Left ventricle myocardium inferior (tissue), 1 donor: ENCODE measurements at regions not wholly inside any gene's neighbourhood (a gene's known extent, or its start where the extent isn't known, plus 50 kb on each side); places are given as distances from the start of the nearest gene placed in this dataset.
A peak's percentile ranks its signal among the peaks of the same experiment; 100 is the strongest.

Source experiments
- DNase-seq: peaks from one replicate; pipeline ENCODE4 v3.0.0-alpha.2; 2020
- H3K27ac ChIP-seq: fragments of 200-600 bp; replicated peaks from 2 replicates; pipeline ENCODE4 v1.8.0; 2021
- H3K27me3 ChIP-seq: fragments of 200-600 bp; 2 replicates; pipeline ENCODE4 v1.8.0; 2021; ENCODE audit warnings: low read depth
- H3K36me3 ChIP-seq: fragments of 200-600 bp; 2 replicates; pipeline ENCODE4 v1.8.0; 2021
- H3K4me1 ChIP-seq: fragments of 200-600 bp; 2 replicates; pipeline ENCODE4 v1.8.0; 2021
- H3K4me3 ChIP-seq: fragments of 200-600 bp; 2 replicates; pipeline ENCODE4 v1.8.0; 2021; ENCODE audit warnings: mild to moderate bottlenecking, moderate library complexity
- H3K9me3 ChIP-seq: fragments of 200-600 bp; replicated peaks from 2 replicates; pipeline ENCODE4 v1.8.0; 2021
- CTCF ChIP-seq: fragments of 200-600 bp; IDR thresholded peaks from 2 replicates; pipeline ENCODE4 v1.8.0; 2021; ENCODE audit warnings: antibody characterized with exemption, mild to moderate bottlenecking, borderline replicate concordance
- intact Hi-C: fragments of 100-400 bp; cut with micrococcal nuclease; formaldehyde crosslinking; loops from one replicate; pipeline ENCODE4 v1.11.0; 2022
- donor health status: DM: no; HTN: yes; CAD: no; lungs with severe emphysema.

- no peak for TF ChIP-seq CTCF
- no peaks in the 10 kb centered on the region for H3K36me3 ChIP-seq
- no peaks in the 10 kb centered on the region for H3K27me3 ChIP-seq
- DNase-seq = no peak
- no peak overlapping the region for H3K27ac ChIP-seq
- H3K4me1 ChIP-seq = peaks cover 10% of the 10 kb centered on the region
- no peak overlapping the region for H3K4me3 ChIP-seq
- intact Hi-C loops = no loop called here
- peaks cover 5% of the 10 kb centered on the region for H3K9me3 ChIP-seq
Observed at GRCh38 chr7:17014686-17015085, 132.9 kb upstream of the AGR3 start.

GRCh38 chr7:17015598-17016031, 133.8 kb upstream of the AGR3 start:
- no peak for TF ChIP-seq CTCF
- H3K9me3 ChIP-seq = peaks cover 4% of the 10 kb centered on the region
- H3K27me3 ChIP-seq = no peaks in the 10 kb centered on the region
- intact Hi-C loops = no loop called here
- H3K36me3 ChIP-seq = no peaks in the 10 kb centered on the region
- peaks cover 6% of the 10 kb centered on the region for H3K4me1 ChIP-seq
- no peak for DNase-seq
- H3K27ac ChIP-seq = peak overlapping the region; percentile 62
- H3K4me3 ChIP-seq = no peak overlapping the region

GRCh38 chr7:17016402-17017010, 134.7 kb upstream of the AGR3 start:
- TF ChIP-seq CTCF = no peak
- no peaks in the 10 kb centered on the region for H3K9me3 ChIP-seq
- intact Hi-C loops = no loop called here
- H3K27me3 ChIP-seq = no peaks in the 10 kb centered on the region
- no peak overlapping the region for H3K27ac ChIP-seq
- no peak overlapping the region for H3K4me3 ChIP-seq
- H3K4me1 ChIP-seq = peaks cover 6% of the 10 kb centered on the region
- DNase-seq = no peak
- no peaks in the 10 kb centered on the region for H3K36me3 ChIP-seq

GRCh38 chr7:17019106-17019505, 137.3 kb upstream of the AGR3 start:
- no peak overlapping the region for H3K4me3 ChIP-seq
- intact Hi-C loops = no loop called here
- H3K36me3 ChIP-seq = no peaks in the 10 kb centered on the region
- H3K4me1 ChIP-seq = peaks cover 6% of the 10 kb centered on the region
- no peak overlapping the region for H3K27ac ChIP-seq
- DNase-seq = no peak
- no peaks in the 10 kb centered on the region for H3K9me3 ChIP-seq
- no peak for TF ChIP-seq CTCF
- H3K27me3 ChIP-seq = no peaks in the 10 kb centered on the region

- peaks cover 6% of the 10 kb centered on the region for H3K4me1 ChIP-seq
- H3K9me3 ChIP-seq = no peaks in the 10 kb centered on the region
- H3K27ac ChIP-seq = no peak overlapping the region
- H3K27me3 ChIP-seq = no peaks in the 10 kb centered on the region
- intact Hi-C loops = no loop called here
- no peak overlapping the region for H3K4me3 ChIP-seq
- no peak for DNase-seq
- no peak for TF ChIP-seq CTCF
- H3K36me3 ChIP-seq = no peaks in the 10 kb centered on the region
Observed at GRCh38 chr7:17020250-17020649, 138.5 kb upstream of the AGR3 start.
